Activated CD8-positive, alpha-beta T cell treated with anti-CD3 and anti-CD28 coated beads for 36 hours (primary cell): ENCODE measurements at regions not wholly inside any gene's neighbourhood (a gene's known extent, or its start where the extent isn't known, plus 50 kb on each side); places are given as distances from the start of the nearest gene placed in this dataset.

Experiments used
- ATAC-seq: fragments of 200-7000 bp; cut with Tn5 transposase; one replicate; pipeline ENCODE4 v1.10.0; 2021; ENCODE audit warnings: mild to moderate bottlenecking, moderate library complexity
- CTCF ChIA-PET: fragments of 350-600 bp; sonication (Branson Sonifier 250); formaldehyde crosslinking; loops from one replicate; lab custom pipeline; 2021; ENCODE audit warnings: antibody characterized with exemption; lab: Charles Lee
- POLR2A ChIA-PET: fragments of 350-600 bp; sonication (Branson Sonifier 250); formaldehyde crosslinking; loops from one replicate; lab custom pipeline; 2021; ENCODE audit warnings: antibody characterized with exemption; lab: Charles Lee
- DNase-seq: peaks from one replicate; pipeline ENCODE4 v3.0.0-alpha.2; 2020
- H3K27ac Mint-ChIP-seq: one replicate; pipeline ENCODE4 v1.8.0; 2021; ENCODE audit warnings: mild to moderate bottlenecking, mixed read lengths
- H3K27me3 Mint-ChIP-seq: one replicate; pipeline ENCODE4 v1.8.0; 2021; ENCODE audit warnings: mixed read lengths
- H3K36me3 Mint-ChIP-seq: one replicate; pipeline ENCODE4 v1.8.0; 2021; ENCODE audit warnings: low read depth, mixed read lengths
- H3K4me1 Mint-ChIP-seq: one replicate; pipeline ENCODE4 v1.8.0; 2021; ENCODE audit warnings: low read depth, mixed read lengths
- H3K4me3 Mint-ChIP-seq: one replicate; pipeline ENCODE4 v1.8.0; 2021; ENCODE audit warnings: mild to moderate bottlenecking, moderate library complexity, mixed read lengths
- H3K9me3 Mint-ChIP-seq: one replicate; pipeline ENCODE4 v1.8.0; 2021; ENCODE audit warnings: mixed read lengths
- intact Hi-C: fragments of 100-400 bp; cut with micrococcal nuclease; formaldehyde crosslinking; loops from one replicate; pipeline ENCODE4 v1.10.0; 2022
- TF ChIP-seq, protein P1 (sequence below): fragments of 200-600 bp; IDR thresholded peaks from one replicate; pipeline ENCODE4 v1.8.0; 2022; ENCODE audit warnings: antibody characterized with exemption, mild to moderate bottlenecking

DNA sequence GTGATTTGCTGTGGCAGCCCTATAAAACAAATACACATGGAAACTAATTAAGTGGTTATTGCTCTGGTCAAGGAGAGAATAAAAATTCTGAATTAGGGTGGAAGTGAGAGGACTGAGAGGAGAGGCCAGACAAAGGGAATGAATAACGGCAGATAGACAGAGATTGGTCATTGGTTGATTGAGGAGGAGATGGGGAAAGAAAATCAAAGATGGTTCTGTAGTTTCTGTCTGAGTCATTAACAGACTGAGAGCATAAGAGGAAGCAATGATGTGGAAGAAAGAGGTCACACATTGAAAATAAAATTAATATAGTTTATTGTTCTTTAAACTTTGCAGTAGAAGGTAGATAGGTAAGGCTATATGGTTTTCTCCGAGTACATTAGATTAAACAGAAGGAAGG, 469.8 kb downstream of the ACTL7B start:
- POLR2A ChIA-PET = no interaction called here
- ATAC-seq = no peak

DNA sequence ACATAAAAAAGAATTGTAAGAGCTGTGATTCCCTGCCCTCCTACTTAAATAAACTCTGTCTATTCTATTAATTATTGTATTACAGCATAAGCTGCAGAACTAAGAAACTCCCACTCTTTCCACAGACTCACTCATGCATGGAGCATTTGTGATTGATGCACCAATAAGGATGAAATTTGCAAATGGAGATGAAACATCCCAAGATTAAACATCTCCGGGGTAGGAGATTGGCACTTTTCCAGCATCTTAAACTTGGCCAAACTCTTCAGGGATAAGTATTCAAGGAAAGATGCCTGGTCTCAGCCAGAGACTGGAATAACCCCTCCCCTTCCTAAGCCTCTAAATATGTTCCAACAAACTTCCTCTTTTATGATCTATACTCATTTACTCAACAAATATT, 472.0 kb downstream of the ACTL7B start:
- no peaks in the 10 kb centered on the region for H3K36me3 Mint-ChIP-seq
- DNase-seq (no peak), ATAC-seq (no peak)
- no peaks in the 10 kb centered on the region for H3K4me1 Mint-ChIP-seq
- H3K4me3 Mint-ChIP-seq = no peak overlapping the region
- TF ChIP-seq, protein P1, sequence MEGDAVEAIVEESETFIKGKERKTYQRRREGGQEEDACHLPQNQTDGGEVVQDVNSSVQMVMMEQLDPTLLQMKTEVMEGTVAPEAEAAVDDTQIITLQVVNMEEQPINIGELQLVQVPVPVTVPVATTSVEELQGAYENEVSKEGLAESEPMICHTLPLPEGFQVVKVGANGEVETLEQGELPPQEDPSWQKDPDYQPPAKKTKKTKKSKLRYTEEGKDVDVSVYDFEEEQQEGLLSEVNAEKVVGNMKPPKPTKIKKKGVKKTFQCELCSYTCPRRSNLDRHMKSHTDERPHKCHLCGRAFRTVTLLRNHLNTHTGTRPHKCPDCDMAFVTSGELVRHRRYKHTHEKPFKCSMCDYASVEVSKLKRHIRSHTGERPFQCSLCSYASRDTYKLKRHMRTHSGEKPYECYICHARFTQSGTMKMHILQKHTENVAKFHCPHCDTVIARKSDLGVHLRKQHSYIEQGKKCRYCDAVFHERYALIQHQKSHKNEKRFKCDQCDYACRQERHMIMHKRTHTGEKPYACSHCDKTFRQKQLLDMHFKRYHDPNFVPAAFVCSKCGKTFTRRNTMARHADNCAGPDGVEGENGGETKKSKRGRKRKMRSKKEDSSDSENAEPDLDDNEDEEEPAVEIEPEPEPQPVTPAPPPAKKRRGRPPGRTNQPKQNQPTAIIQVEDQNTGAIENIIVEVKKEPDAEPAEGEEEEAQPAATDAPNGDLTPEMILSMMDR = no peak
- intact Hi-C loops = no loop called here
- CTCF ChIA-PET = no interaction called here
- peaks cover 4% of the 10 kb centered on the region for H3K9me3 Mint-ChIP-seq
- no peak overlapping the region for H3K27ac Mint-ChIP-seq
- no peaks in the 10 kb centered on the region for H3K27me3 Mint-ChIP-seq
- POLR2A ChIA-PET = no interaction called here

More for the DNA sequence above, 469.8 kb downstream of the ACTL7B start:
- Mint-ChIP-seq H3K4me1 (no peaks in the 10 kb centered on the region), H3K36me3 (no peaks in the 10 kb centered on the region), H3K4me3 (no peak overlapping the region), H3K27me3 (no peaks in the 10 kb centered on the region), H3K27ac (no peak overlapping the region), H3K9me3 (peaks cover 4% of the 10 kb centered on the region)
- CTCF ChIA-PET = no interaction called here
- TF ChIP-seq, protein P1 = no peak
- intact Hi-C loops = no loop called here
- DNase-seq = no peak

DNA sequence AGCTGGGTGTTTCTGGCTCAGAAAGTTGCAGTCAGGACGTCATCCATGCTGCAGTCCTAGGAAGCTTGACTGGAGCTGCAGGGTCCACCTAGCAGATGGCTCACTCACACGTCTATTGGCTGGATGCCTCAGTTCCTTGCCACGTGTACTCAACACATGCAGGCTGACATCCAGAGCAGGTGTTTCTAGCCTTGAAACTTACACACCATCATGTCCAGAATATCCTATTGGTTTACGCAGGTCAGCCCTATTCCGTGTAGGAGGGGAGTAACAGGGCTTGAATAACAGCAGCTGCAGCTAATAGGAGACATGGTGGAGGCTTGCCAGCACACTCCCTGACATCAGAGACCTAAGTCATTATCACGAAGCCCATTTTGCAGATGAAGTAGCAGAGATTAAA, 473.5 kb downstream of the ACTL7B start:
- ChIA-PET CTCF (no interaction called here), POLR2A (no interaction called here)
- Mint-ChIP-seq H3K27ac (no peak overlapping the region), H3K36me3 (no peaks in the 10 kb centered on the region), H3K4me3 (no peak overlapping the region), H3K4me1 (no peaks in the 10 kb centered on the region), H3K27me3 (no peaks in the 10 kb centered on the region), H3K9me3 (peaks cover 4% of the 10 kb centered on the region)
- intact Hi-C loops = no loop called here
- DNase-seq = no peak
- TF ChIP-seq, protein P1 = no peak
- no peak for ATAC-seq

DNA sequence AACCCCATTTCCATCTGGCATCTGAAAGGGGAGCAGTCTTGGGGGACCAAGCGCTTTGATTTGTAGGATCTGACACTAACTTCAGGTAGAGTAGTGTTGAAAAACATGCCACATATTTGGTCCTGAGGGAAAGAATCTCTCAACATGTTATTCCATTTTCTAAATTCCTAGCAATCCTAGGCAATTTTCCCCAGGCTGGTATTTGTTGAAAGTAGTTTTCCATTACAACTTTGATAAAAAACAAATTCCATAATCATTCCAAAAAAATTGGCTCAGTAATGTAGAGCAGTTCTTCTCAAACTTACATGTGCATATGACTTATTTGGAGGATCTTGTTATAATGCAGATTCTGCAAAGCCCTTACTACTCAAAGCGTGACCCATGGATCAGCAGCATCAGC, 477.9 kb downstream of the ACTL7B start:
- no peaks in the 10 kb centered on the region for H3K27me3 Mint-ChIP-seq
- no peak overlapping the region for H3K4me3 Mint-ChIP-seq
- CTCF ChIA-PET = no interaction called here
- DNase-seq (no peak), ATAC-seq (no peak)
- H3K4me1 Mint-ChIP-seq = no peaks in the 10 kb centered on the region
- H3K27ac Mint-ChIP-seq = no peak overlapping the region
- H3K36me3 Mint-ChIP-seq = no peaks in the 10 kb centered on the region
- intact Hi-C loops = no loop called here
- POLR2A ChIA-PET = no interaction called here
- TF ChIP-seq, protein P1 = no peak
- H3K9me3 Mint-ChIP-seq = peaks cover 11% of the 10 kb centered on the region

DNA sequence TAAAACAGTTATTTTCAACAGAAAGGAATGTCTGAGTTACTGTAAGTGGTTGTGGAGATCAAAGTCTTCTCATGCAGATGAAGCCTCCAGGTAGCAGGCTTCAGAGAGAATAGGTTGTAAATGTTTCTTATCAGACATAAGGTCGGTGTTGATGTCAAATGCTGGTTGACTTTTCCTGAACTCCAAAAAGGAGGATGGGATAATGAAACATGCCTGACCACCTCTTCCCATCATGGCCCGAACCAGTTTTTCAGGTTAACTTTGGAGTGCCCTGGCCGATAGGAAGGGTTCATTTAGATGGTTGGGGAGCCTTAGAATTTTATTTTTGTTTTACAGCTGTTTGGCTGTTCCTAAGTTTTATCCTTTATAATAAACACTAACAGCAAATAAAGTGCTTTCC, 478.4 kb downstream of the ACTL7B start:
- Mint-ChIP-seq H3K9me3 (peaks cover 11% of the 10 kb centered on the region), H3K27me3 (no peaks in the 10 kb centered on the region), H3K27ac (no peak overlapping the region), H3K4me1 (no peaks in the 10 kb centered on the region), H3K4me3 (no peak overlapping the region), H3K36me3 (no peaks in the 10 kb centered on the region)
- ATAC-seq (no peak), DNase-seq (no peak)
- intact Hi-C loops = no loop called here
- ChIA-PET CTCF (no interaction called here), POLR2A (no interaction called here)
- TF ChIP-seq, protein P1 = no peak
